Activated T-cell treated with anti-CD3 and anti-CD28 coated beads, Interleukin-2, amount 50 U/mL, for 24 hours (primary cell): ENCODE measurements at regions not wholly inside any gene's neighbourhood (a gene's known extent, or its start where the extent isn't known, plus 50 kb on each side); places are given as distances from the start of the nearest gene placed in this dataset.

ENCODE experiments used
- DNase-seq: peaks from one replicate; pipeline ENCODE4 v3.0.0-alpha.2; 2020
- H3K27ac Mint-ChIP-seq: 2 replicates; pipeline ENCODE4 v1.8.0; 2020; ENCODE audit warnings: mild to moderate bottlenecking, mixed read lengths
- H3K27me3 Mint-ChIP-seq: 2 replicates; pipeline ENCODE4 v1.8.0; 2020; ENCODE audit warnings: mixed read lengths
- H3K36me3 Mint-ChIP-seq: 2 replicates; pipeline ENCODE4 v1.8.0; 2020; ENCODE audit warnings: low read depth, mixed read lengths
- H3K4me1 Mint-ChIP-seq: 2 replicates; pipeline ENCODE4 v1.8.0; 2020; ENCODE audit warnings: low read depth, mixed read lengths
- H3K4me3 Mint-ChIP-seq: 2 replicates; pipeline ENCODE4 v1.8.0; 2020; ENCODE audit warnings: mild to moderate bottlenecking, moderate library complexity, mixed read lengths
- H3K9me3 Mint-ChIP-seq: 2 replicates; pipeline ENCODE4 v1.8.0; 2020; ENCODE audit warnings: mixed read lengths

DNA sequence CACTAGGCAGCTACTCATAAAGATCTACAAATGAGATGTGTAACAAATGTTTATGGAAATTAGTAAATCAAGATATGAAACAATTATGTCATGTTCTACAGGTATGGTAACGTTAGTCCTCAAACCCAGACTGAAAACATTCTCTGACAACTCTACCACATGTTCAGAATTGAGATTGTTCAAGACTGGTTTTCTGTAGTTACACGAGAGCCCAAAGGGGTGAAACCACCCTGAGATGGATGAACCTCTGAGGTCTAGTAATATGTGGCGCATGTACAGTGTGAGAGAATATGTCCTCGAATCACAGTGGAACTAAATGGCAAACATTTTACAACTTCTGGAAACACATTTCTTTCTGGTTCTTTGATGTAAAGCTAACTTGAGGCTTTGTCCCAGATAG is 614.3 kb downstream of the ZEB2 start:
- H3K27ac Mint-ChIP-seq, result no peak overlapping the region
- no peak for DNase-seq
- peaks cover 6% of the 10 kb centered on the region for H3K27me3 Mint-ChIP-seq
- H3K4me3 Mint-ChIP-seq, result no peak overlapping the region
- no peaks in the 10 kb centered on the region for H3K9me3 Mint-ChIP-seq
- no peaks in the 10 kb centered on the region for H3K36me3 Mint-ChIP-seq
- H3K4me1 Mint-ChIP-seq, result peaks cover 12% of the 10 kb centered on the region

DNA sequence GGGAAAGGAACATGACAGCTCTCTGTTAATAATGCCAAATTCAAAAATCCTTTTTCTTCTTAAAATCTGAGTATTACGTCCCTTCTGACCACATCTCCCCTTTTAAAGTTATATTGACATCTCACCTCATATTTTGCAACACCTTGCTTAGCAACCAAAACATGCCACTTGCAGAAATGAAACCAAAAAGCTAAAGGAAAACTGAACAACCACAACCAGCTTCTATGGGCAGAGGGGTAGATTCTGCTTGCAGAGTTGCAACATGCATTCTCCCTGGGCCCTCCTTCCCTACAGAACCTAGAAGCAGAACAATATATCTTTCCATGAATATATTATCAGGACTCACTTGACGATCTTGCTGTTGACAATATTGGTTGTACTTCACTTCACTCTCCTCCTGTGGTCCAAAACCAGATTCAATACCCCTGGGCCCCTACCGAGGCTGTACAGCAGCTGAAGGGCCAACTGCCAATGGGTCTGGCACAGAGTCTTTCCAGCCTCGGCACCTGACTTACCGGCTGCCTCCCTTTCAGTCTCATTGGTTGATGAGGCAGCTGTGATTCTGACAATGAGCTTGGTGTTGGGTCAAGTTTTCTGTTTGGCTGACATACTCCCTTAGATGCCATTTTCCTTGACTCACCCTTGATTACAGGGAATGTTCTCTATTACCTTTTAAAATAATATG is 616.6 kb downstream of the ZEB2 start:
- H3K27ac Mint-ChIP-seq, result no peak overlapping the region
- peaks cover 6% of the 10 kb centered on the region for H3K27me3 Mint-ChIP-seq
- H3K9me3 Mint-ChIP-seq, result no peaks in the 10 kb centered on the region
- no peaks in the 10 kb centered on the region for H3K36me3 Mint-ChIP-seq
- peaks cover 13% of the 10 kb centered on the region for H3K4me1 Mint-ChIP-seq
- DNase-seq, result no peak
- no peak overlapping the region for H3K4me3 Mint-ChIP-seq

DNA sequence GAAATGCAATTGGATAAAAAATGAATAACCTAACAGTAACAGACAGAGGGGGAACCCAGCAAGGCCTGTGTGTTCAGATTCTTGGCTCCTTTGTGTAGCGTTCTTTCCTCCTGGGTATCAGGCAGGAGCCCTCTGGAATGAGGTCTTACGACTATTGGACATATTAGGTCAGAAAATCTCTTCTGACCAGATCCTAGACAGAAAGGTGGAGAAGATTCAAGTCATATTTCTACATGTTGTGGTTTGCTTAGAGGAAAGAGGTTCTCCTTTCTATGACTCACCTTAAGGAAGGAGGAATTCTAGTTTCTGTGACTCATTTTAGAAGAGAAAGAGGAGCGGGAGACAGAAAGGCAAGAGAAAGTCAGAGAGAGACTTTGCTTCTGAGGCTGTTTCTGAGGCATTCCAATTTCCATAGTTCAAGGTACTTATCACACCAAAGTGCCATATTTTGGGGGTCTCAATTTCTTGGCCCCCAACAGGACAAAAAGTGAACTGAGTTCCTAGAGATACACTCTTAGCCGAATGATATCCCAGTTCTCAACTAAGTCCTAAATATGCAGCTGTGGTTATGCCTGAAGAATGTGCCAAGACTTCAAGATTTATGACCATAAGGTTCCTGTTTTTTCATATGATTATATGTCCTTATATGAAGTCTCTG is 618.6 kb downstream of the ZEB2 start:
- Mint-ChIP-seq H3K27ac (no peak overlapping the region), H3K9me3 (no peaks in the 10 kb centered on the region), H3K27me3 (peaks cover 6% of the 10 kb centered on the region), H3K4me1 (peaks cover 13% of the 10 kb centered on the region), H3K4me3 (no peak overlapping the region), H3K36me3 (no peaks in the 10 kb centered on the region)
- no peak for DNase-seq

DNA sequence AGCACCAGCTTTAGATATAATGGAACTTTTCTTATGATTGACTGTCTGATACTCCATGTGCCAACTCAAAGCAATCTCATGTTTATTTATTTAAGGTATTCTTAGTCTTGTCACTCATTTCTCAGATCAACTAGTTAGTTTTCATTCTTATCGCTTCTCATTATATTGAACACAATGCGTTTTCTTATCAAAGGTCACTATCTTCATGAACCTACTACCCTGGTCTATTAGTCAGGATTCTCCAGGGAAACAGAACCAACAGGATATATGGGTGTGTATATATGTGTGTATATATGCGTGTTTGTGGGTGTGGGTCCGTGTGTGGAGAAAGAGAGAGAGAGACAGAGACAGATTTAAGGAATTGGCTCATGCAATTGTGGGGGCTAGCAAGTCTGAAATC is 619.9 kb downstream of the ZEB2 start:
- peaks cover 13% of the 10 kb centered on the region for H3K4me1 Mint-ChIP-seq
- no peaks in the 10 kb centered on the region for H3K9me3 Mint-ChIP-seq
- no peak for DNase-seq
- H3K36me3 Mint-ChIP-seq, result no peaks in the 10 kb centered on the region
- no peak overlapping the region for H3K27ac Mint-ChIP-seq
- H3K4me3 Mint-ChIP-seq, result no peak overlapping the region
- peaks cover 7% of the 10 kb centered on the region for H3K27me3 Mint-ChIP-seq

DNA sequence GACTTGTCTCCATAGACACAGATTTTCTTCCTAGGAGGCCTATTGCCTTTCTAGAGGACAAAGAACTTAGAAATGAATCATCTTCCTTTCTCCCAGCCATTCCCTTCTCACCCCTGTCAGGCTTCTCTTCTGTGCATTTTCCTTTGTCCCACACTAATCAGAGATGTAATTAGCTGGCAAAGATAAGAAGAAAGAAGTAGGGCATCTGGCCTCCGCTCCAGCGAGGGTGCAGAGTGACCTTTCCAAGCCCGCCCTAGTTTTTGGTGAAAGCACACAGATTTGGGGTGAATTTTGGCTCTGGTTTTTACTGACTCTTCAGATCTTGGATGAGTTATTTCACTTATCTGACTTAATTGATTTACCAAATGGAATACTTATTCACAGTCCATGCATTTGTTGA is 626.5 kb downstream of the ZEB2 start:
- Mint-ChIP-seq H3K4me3 (no peak overlapping the region), H3K27me3 (peaks cover 25% of the 10 kb centered on the region), H3K4me1 (no peaks in the 10 kb centered on the region), H3K27ac (no peak overlapping the region), H3K9me3 (no peaks in the 10 kb centered on the region), H3K36me3 (no peaks in the 10 kb centered on the region)
- DNase-seq, result no peak

DNA sequence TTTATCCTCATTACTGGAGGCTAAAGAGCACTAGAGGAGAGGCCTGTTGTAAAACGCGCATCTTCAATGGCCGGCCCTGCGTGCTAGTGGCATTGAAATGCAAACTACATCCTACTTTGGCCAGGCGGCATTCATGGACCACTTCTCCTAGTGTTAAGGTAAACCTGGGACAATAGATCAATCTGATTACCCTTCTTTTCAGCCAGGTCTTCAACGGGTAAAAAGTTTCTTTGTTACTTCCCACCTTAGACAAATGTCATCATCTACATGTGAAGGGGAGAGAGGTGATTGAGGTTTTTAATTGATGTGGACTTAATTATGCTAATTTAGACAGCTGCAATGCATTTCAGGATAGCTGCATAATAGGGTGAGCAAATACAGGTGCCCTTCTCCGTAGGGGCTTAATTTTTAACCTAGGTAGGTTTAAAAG is 628.0 kb downstream of the ZEB2 start:
- peaks cover 31% of the 10 kb centered on the region for H3K27me3 Mint-ChIP-seq
- H3K36me3 Mint-ChIP-seq, result no peaks in the 10 kb centered on the region
- no peaks in the 10 kb centered on the region for H3K4me1 Mint-ChIP-seq
- H3K27ac Mint-ChIP-seq, result no peak overlapping the region
- DNase-seq, result no peak
- H3K4me3 Mint-ChIP-seq, result no peak overlapping the region
- no peaks in the 10 kb centered on the region for H3K9me3 Mint-ChIP-seq

DNA sequence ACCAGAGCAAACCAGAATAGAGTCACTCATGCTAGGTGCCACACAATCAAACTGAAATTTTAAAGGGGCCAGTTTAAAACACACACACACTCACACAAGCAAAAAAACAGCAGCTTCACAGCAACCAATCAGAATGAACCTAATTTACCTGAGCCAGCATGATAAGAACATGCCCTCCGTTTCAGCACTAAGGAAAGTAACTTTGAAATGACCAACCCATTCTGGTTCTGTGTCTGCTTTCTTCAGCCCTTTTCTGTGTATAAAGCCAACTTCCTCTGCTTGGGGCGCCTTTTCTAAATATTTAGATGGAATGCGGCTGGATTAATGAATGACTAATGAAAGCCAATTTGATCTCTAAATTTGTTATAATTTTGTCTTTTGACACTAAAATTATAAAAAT is 629.1 kb downstream of the ZEB2 start:
- Mint-ChIP-seq H3K36me3 (no peaks in the 10 kb centered on the region), H3K4me3 (no peak overlapping the region)

DNA sequence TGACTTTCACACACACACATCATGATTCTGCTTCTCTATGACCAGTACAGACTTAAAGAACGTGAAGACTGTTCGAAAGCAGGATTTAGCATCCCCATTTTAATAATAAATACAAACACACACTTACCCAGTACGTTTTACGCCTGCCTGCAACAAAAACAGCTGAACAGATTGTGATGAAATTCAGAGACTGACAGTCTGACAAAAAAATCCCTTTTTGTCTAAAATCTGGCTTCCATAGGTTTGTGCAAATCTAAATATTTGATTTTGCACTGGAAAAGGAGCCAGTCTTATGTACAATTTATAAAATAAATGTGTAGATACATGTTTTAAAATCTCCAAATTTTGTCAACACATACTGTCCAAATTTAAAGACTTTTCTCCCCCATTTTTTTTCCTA is 630.7 kb downstream of the ZEB2 start:
- H3K4me1 Mint-ChIP-seq, result no peaks in the 10 kb centered on the region
- H3K27ac Mint-ChIP-seq, result no peak overlapping the region
- DNase-seq, result no peak
- peaks cover 22% of the 10 kb centered on the region for H3K27me3 Mint-ChIP-seq
- no peaks in the 10 kb centered on the region for H3K36me3 Mint-ChIP-seq
- H3K9me3 Mint-ChIP-seq, result no peaks in the 10 kb centered on the region
- H3K4me3 Mint-ChIP-seq, result no peak overlapping the region

More for the DNA sequence above, 629.1 kb downstream of the ZEB2 start:
- no peak for DNase-seq
- H3K27me3 Mint-ChIP-seq, result peaks cover 31% of the 10 kb centered on the region
- no peak overlapping the region for H3K27ac Mint-ChIP-seq
- H3K4me1 Mint-ChIP-seq, result no peaks in the 10 kb centered on the region
- no peaks in the 10 kb centered on the region for H3K9me3 Mint-ChIP-seq

DNA sequence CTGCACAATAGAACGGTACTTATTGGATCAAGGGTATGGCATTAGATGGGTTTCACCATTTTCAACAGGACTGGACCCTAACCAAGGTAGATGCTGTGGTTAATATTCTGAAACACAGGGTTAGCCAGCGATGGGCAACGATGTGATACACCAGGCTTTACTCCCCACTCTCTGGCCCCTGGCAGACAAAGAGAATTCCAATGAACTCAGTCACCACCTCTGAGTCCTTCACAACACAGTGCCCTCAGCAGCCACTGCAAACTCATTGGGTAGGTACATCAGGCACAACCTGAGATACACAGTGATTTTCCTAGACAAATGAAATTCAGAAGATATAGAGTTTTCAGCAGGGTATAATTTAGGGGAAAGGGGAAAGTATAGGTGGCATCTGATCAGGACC is 634.5 kb downstream of the ZEB2 start:
- H3K27me3 Mint-ChIP-seq, result peaks cover 23% of the 10 kb centered on the region
- no peak for DNase-seq
- H3K27ac Mint-ChIP-seq, result no peak overlapping the region
- no peaks in the 10 kb centered on the region for H3K36me3 Mint-ChIP-seq
- H3K9me3 Mint-ChIP-seq, result no peaks in the 10 kb centered on the region
- H3K4me3 Mint-ChIP-seq, result no peak overlapping the region
- H3K4me1 Mint-ChIP-seq, result no peaks in the 10 kb centered on the region

DNA sequence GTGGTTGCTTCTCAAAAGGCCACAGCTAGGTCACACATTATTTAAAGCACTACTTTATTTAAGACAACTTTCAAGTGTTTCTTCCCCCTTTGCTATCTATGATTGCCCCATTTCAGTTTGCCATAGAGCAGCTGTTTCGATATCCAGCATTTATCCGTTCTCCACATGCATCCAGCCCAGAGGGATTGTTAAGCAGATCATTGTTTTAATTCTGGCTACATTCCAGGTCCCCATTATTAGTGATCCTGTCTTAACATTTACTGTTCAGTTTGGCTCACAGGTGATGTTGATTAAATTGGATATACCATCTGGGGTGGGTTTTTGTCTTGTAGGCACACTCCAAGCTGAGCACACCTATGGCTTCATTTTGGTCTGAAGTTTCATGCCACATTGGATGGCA is 638.7 kb downstream of the ZEB2 start:
- Mint-ChIP-seq H3K9me3 (no peaks in the 10 kb centered on the region), H3K4me1 (peaks cover 14% of the 10 kb centered on the region), H3K27me3 (peaks cover 16% of the 10 kb centered on the region), H3K27ac (no peak overlapping the region), H3K36me3 (no peaks in the 10 kb centered on the region), H3K4me3 (no peak overlapping the region)
- DNase-seq, result no peak

DNA sequence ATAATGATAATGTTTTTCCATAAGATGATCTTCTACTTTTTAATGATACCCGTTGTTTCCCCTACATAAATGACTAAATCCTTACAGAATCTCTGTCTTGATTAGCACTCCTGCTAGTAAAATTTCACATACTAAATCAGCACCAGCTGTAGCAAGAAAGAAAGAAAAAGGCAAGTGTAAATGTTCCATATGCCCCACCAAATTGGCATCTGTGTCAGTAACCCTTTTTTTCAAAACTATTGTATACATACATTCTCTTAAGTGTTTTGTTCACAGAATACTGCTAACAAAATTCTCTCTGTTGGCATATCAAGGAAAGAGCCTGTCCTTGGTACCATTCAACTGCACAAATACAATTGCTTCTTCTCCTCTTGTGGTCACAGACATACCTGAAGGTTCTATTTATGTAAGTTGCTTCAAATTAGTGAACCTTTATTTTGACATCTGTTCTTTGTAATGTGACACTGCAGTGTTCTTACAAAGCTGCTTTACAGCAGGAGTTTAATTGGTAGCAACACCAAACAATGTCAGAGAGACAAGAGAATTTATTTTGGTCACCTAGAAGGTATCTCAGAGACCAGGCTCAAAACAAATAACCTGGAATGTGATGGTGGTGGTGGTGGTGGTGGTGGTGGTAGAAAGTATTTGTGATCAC is 641.9 kb downstream of the ZEB2 start:
- H3K4me1 Mint-ChIP-seq, result peaks cover 25% of the 10 kb centered on the region
- H3K27ac Mint-ChIP-seq, result no peak overlapping the region
- H3K4me3 Mint-ChIP-seq, result no peak overlapping the region
- peaks cover 6% of the 10 kb centered on the region for H3K9me3 Mint-ChIP-seq
- H3K27me3 Mint-ChIP-seq, result peaks cover 9% of the 10 kb centered on the region
- no peaks in the 10 kb centered on the region for H3K36me3 Mint-ChIP-seq
- DNase-seq, result no peak

DNA sequence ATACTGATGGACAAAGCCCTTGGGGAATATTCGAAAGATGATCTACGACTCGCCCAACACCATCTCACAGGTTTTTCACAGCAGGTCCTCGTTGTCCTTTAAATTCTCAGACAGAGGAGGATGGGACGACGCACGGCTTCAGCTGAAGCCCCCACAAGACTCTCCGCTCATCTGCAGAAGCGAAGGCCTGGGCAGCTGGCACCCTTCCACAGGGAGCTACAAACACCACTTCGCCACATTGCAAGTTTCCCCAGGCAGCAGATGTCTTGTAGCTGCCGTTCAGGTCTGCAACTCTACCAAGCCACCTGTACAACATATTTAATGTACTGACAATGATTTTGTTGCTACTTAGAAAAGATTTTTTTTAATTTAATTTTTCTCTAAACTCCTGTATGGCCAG is 642.9 kb downstream of the ZEB2 start:
- DNase-seq, result no peak
- Mint-ChIP-seq H3K36me3 (no peaks in the 10 kb centered on the region), H3K4me1 (peaks cover 25% of the 10 kb centered on the region), H3K9me3 (peaks cover 6% of the 10 kb centered on the region), H3K27me3 (peaks cover 9% of the 10 kb centered on the region), H3K4me3 (no peak overlapping the region), H3K27ac (no peak overlapping the region)

DNA sequence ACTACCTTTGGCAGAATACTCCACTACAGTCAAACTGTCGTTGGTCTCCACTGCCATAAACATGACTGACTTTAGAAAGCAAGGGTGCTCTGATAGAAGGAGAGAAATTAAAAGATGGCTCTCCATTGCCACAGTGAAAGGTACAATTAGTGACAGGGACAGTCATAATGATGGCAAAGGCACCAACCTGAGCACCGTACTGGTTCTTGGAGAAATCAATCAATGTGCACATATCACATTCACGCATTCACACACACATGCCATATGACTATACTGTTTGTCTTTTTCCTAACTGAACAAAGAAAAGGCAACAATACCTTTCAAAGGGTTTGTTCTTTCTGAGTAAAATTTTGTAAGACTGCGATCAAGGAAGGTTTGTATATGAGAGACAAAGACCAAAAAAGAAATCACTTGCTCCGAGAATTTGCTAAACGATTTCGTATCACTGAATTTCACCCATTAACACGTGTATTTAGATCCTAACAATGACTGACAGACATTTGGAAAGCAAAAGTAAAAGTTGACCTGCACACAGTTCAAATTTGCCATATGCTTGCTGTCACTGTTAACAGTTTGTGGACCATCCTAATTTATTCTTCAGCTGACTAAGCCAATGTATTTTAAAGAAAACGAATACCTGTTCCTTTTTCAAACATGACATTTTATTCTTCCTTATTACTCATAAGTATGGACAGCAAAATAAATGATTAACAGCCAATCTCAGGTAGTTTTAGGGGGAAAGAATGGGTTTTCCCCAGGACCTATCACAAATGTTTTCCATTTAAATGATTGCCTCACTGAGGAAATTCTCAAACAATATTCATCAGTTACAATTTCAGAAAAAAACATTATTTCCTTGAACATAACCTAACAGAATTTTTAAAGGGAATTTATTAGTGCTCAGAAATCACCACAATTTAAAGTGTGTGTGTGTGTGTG is 644.4 kb downstream of the ZEB2 start:
- H3K4me3 Mint-ChIP-seq, result no peak overlapping the region
- no peak for DNase-seq
- H3K36me3 Mint-ChIP-seq, result no peaks in the 10 kb centered on the region
- peaks cover 5% of the 10 kb centered on the region for H3K27me3 Mint-ChIP-seq
- peaks cover 12% of the 10 kb centered on the region for H3K9me3 Mint-ChIP-seq
- peaks cover 25% of the 10 kb centered on the region for H3K4me1 Mint-ChIP-seq
- H3K27ac Mint-ChIP-seq, result peak overlapping the region; percentile 17

DNA sequence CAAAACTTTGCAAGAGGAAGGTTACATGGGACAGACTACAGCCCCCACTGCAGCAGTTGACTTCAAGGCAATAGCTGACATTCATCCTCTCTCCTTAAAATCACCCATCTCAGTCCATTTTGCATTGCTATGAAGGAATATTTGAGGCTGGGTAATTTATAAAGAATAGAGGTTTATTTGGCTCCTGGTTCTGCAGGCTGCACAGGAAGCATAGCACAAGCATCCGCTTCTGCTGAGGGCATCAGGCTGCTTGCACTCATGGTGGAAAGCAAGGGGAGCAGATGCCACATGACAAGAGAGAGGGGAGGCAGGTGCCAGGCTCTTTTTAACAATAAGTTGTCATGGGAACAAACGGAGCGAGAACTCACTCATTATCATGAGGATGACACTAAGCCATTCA is 646.0 kb downstream of the ZEB2 start:
- H3K27ac Mint-ChIP-seq, result no peak overlapping the region
- peaks cover 25% of the 10 kb centered on the region for H3K4me1 Mint-ChIP-seq
- peaks cover 18% of the 10 kb centered on the region for H3K9me3 Mint-ChIP-seq
- no peak overlapping the region for H3K4me3 Mint-ChIP-seq
- H3K27me3 Mint-ChIP-seq, result peaks cover 2% of the 10 kb centered on the region
- no peaks in the 10 kb centered on the region for H3K36me3 Mint-ChIP-seq
- no peak for DNase-seq
